Fibroblast of lung (primary cell): ENCODE measurements at regions not wholly inside any gene's neighbourhood (a gene's known extent, or its start where the extent isn't known, plus 50 kb on each side); places are given as distances from the start of the nearest gene placed in this dataset.

ENCODE experiments used
- CTCF ChIP-seq, 2 donors: IDR thresholded peaks in 1 of 2; conservative IDR thresholded peaks in 1 of 2; 1 replicate in 1 of 2; 2 replicates in 1 of 2; pipeline ENCODE4 v1.5.1; 2011 to 2012; ENCODE audit warnings: low read length in 2 of 2, control low read depth in 1 of 2, inconsistent platforms in 1 of 2, low read depth in 1 of 2, mild to moderate bottlenecking in 1 of 2
- EZH2 ChIP-seq: IDR thresholded peaks from 2 replicates; pipeline ENCODE4 v1.5.1; 2012; ENCODE audit warnings: low read length, control low read depth, mild to moderate bottlenecking; ENCODE audit errors: missing control alignments

- TF ChIP-seq CTCF (conservative IDR thresholded peaks at IDR 0.05 in 1 of 2, IDR thresholded peaks at IDR 0.05 in 1 of 2; ENCODE audit: low read depth in 1 of 2, low read length in 2 of 2) (no peak), EZH2 (no peak)
Observed at GRCh38 chr3:146845361-146845760, 240.2 kb upstream of the PLSCR5 start.
